ENCODE measurements at regions not wholly inside any gene's neighbourhood (a gene's known extent, or its start where the extent isn't known, plus 50 kb on each side); places are given as distances from the start of the nearest gene placed in this dataset.

DNA sequence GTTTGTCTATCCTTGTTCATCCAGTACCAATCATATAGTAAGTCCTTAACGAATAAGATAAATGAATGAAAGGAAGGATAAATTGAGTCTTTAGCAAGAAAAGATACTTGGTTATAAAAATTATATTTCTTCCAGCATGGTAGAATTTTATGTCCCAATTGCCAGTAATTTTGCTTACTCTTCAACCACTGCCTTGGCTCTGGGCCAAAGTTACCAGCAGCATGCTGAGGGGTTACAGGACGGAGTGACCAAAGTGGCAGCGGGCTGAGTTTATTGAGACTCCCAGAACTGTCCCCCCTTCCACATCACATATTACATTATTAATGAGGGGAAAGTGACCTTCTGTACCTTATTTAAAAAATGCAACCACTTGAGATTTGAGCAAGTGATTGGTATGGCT lies 121.7 kb downstream of the RASGEF1B start:
- no peaks in the 10 kb centered on the region; the same call in 1 of the 2 replicates for H3K9me3 Mint-ChIP-seq
- no peaks in the 10 kb centered on the region for H3K4me1 Mint-ChIP-seq (ENCODE audit: low read depth)
- TF ChIP-seq, protein P1, sequence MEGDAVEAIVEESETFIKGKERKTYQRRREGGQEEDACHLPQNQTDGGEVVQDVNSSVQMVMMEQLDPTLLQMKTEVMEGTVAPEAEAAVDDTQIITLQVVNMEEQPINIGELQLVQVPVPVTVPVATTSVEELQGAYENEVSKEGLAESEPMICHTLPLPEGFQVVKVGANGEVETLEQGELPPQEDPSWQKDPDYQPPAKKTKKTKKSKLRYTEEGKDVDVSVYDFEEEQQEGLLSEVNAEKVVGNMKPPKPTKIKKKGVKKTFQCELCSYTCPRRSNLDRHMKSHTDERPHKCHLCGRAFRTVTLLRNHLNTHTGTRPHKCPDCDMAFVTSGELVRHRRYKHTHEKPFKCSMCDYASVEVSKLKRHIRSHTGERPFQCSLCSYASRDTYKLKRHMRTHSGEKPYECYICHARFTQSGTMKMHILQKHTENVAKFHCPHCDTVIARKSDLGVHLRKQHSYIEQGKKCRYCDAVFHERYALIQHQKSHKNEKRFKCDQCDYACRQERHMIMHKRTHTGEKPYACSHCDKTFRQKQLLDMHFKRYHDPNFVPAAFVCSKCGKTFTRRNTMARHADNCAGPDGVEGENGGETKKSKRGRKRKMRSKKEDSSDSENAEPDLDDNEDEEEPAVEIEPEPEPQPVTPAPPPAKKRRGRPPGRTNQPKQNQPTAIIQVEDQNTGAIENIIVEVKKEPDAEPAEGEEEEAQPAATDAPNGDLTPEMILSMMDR (IDR thresholded peaks at IDR 0.05): no peak
- H3K4me3 Mint-ChIP-seq: no peak overlapping the region
- no peaks in the 10 kb centered on the region; the same call in 1 of the 2 replicates for H3K36me3 Mint-ChIP-seq (ENCODE audit: low read depth)
- no peaks in the 10 kb centered on the region for H3K27me3 Mint-ChIP-seq (ENCODE audit: insufficient read depth)
- DNase-seq: no peak
- no peak overlapping the region for H3K27ac Mint-ChIP-seq

DNA sequence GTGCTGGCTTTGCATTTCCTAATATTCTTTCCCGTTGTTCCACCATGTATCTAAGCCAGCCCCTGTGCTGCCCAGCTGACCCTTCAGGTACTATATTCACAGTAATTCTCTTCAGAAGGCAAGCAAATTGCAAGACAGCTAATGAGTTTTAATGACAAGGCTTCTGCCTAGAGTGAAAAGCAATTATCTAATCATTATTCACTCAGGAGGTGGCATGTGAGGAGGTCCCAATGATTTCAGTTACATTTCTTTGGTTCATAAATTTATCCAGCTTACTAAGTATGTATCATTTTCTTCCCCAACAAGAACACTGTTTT lies 123.0 kb downstream of the RASGEF1B start:
- H3K4me3 Mint-ChIP-seq: no peak overlapping the region
- no peaks in the 10 kb centered on the region; the same call in 1 of the 2 replicates for H3K36me3 Mint-ChIP-seq (ENCODE audit: low read depth)
- TF ChIP-seq, protein P1 (IDR thresholded peaks at IDR 0.05): no peak
- no peak overlapping the region for H3K27ac Mint-ChIP-seq
- DNase-seq: no peak
- H3K9me3 Mint-ChIP-seq: no peaks in the 10 kb centered on the region; the same call in 1 of the 2 replicates
- H3K27me3 Mint-ChIP-seq (ENCODE audit: insufficient read depth): no peaks in the 10 kb centered on the region
- H3K4me1 Mint-ChIP-seq (ENCODE audit: low read depth): no peaks in the 10 kb centered on the region

DNA sequence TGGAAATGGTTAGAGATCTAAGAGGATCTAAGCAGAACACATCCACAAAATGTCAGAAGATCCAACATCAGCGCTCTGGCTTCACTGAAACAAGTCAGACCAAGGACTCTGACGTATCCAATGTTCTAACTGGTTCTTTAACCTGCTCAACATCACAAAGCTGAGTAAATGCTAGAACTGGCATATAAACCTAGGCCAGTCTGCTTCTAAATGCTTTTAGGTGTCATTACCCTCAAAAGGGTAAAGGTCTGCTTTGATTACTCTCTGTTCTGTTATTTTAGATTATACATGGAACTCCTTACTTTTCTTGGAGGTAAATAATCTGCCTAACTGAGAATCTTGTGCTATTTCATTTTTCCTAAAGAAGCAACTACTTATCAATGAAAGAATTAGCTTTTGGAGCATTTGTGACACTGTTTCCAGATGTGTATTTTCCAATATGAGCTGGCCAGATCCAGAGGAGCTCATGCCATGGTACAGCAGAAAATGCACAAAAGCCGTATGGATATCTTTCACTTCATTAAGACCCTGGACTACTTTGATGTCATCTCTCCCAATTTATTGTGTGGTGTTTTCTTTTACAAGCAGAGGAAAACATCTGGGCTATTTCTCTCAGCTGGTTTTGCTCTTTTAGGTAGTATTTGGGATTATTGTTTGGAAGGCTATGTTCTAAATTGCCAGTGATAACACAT lies 123.5 kb downstream of the RASGEF1B start:
- Mint-ChIP-seq H3K27me3 (ENCODE audit: insufficient read depth) (no peaks in the 10 kb centered on the region), H3K4me1 (ENCODE audit: low read depth) (no peaks in the 10 kb centered on the region), H3K4me3 (no peak overlapping the region), H3K36me3 (ENCODE audit: low read depth) (no peaks in the 10 kb centered on the region; the same call in 1 of the 2 replicates), H3K27ac (no peak overlapping the region), H3K9me3 (peaks cover 3% of the 10 kb centered on the region)
- TF ChIP-seq, protein P1 (IDR thresholded peaks at IDR 0.05): no peak
- no peak for DNase-seq

DNA sequence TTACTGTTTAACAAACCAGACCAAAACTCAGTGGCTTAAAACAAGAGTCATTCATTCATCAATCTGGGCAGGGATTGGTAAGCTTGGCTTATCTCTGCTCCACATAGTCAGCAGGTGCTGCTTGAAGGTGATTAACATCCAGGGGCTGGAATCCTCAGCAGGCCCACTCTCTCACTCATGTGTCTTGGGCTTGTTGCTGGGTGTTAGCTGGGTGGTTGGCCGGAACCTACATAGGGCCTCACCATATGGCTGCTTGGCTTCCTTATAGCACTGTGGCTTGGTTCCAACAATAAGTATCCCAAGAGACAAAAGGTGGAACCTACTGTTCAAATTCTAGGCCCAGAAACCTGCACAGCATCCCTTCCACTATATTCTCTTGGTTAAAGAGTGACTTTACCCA lies 125.0 kb downstream of the RASGEF1B start:
- DNase-seq: no peak
- Mint-ChIP-seq H3K9me3 (peaks cover 11% of the 10 kb centered on the region), H3K4me1 (ENCODE audit: low read depth) (no peaks in the 10 kb centered on the region), H3K27me3 (ENCODE audit: insufficient read depth) (no peaks in the 10 kb centered on the region), H3K4me3 (no peak overlapping the region), H3K36me3 (ENCODE audit: low read depth) (no peaks in the 10 kb centered on the region; the same call in 1 of the 2 replicates), H3K27ac (no peak overlapping the region)
- TF ChIP-seq, protein P1 (IDR thresholded peaks at IDR 0.05): no peak

DNA sequence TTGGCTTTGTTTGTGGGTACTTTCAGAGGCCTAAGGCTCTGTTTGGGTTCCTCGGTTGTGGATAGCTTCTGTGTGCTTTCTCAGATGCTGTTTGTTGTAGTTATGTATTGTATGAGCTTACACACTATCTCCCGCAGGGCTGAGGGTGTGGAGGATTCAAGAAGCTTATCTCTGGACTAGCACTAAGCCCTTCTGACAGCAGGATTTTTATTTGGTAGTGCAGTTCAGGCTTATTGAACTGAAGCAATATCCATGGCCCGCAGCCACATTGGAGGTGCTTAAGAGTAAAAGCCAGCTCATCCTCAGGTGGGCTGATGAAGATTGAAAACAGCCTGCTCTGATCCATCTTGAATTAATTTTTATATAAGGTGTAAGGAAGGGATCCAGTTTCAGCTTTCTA lies 128.2 kb downstream of the RASGEF1B start:
- no peak overlapping the region for H3K27ac Mint-ChIP-seq
- no peaks in the 10 kb centered on the region for H3K27me3 Mint-ChIP-seq (ENCODE audit: insufficient read depth)
- peaks cover 22% of the 10 kb centered on the region for H3K9me3 Mint-ChIP-seq
- TF ChIP-seq, protein P1 (IDR thresholded peaks at IDR 0.05): no peak
- no peaks in the 10 kb centered on the region; the same call in 1 of the 2 replicates for H3K36me3 Mint-ChIP-seq (ENCODE audit: low read depth)
- no peaks in the 10 kb centered on the region for H3K4me1 Mint-ChIP-seq (ENCODE audit: low read depth)
- DNase-seq: no peak
- H3K4me3 Mint-ChIP-seq: no peak overlapping the region
